Trophoblast cell (in vitro differentiated cells and primary cell): ENCODE measurements at regions not wholly inside any gene's neighbourhood (a gene's known extent, or its start where the extent isn't known, plus 50 kb on each side); places are given as distances from the start of the nearest gene placed in this dataset.
A peak's percentile ranks its signal among the peaks of the same experiment; 100 is the strongest.

Experiments
- DNase-seq, 2 donors: peaks; one replicate each; pipeline ENCODE4 v3.0.0-alpha.2; 2016
- H2AFZ ChIP-seq: 2 replicates; pipeline ENCODE4 v1.6.1; 2013; ENCODE audit warnings: low read length, moderate library complexity, mild to moderate bottlenecking; ENCODE audit not compliant: insufficient read depth, poor library complexity
- H2AK5ac ChIP-seq: 2 replicates; pipeline ENCODE4 v1.6.1; 2013; ENCODE audit warnings: mild to moderate bottlenecking, low read length
- H2BK120ac ChIP-seq: 2 replicates; pipeline ENCODE4 v1.6.1; 2013; ENCODE audit warnings: low read length, mild to moderate bottlenecking, moderate library complexity; ENCODE audit not compliant: insufficient read depth, poor library complexity
- H2BK12ac ChIP-seq: 2 replicates; pipeline ENCODE4 v1.6.1; 2013; ENCODE audit warnings: mild to moderate bottlenecking, low read length, moderate library complexity
- H2BK5ac ChIP-seq: 2 replicates; pipeline ENCODE4 v1.6.1; 2013; ENCODE audit warnings: low read length, low read depth, moderate library complexity, mild to moderate bottlenecking; ENCODE audit not compliant: poor library complexity
- H3K14ac ChIP-seq: 2 replicates; pipeline ENCODE4 v1.6.1; 2013; ENCODE audit warnings: mild to moderate bottlenecking, low read length
- H3K18ac ChIP-seq: 2 replicates; pipeline ENCODE4 v1.6.1; 2013; ENCODE audit warnings: mild to moderate bottlenecking, low read length
- H3K23ac ChIP-seq: 2 replicates; pipeline ENCODE4 v1.6.1; 2013; ENCODE audit warnings: low read length
- H3K27ac ChIP-seq: 2 replicates; pipeline ENCODE4 v1.5.1; 2013; ENCODE audit warnings: low read depth, mild to moderate bottlenecking, inconsistent platforms, low read length, moderate library complexity
- H3K27me3 ChIP-seq: 2 replicates; pipeline ENCODE4 v1.6.1; 2013; ENCODE audit warnings: inconsistent platforms, mild to moderate bottlenecking, low read length, moderate library complexity; ENCODE audit not compliant: insufficient read depth
- H3K36me3 ChIP-seq, 2 experiments: 1 replicate in 1 of 2; 2 replicates in 1 of 2; pipeline ENCODE4 v1.6.1; 2013; ENCODE audit warnings: low read length in 2 of 2, mild to moderate bottlenecking in 2 of 2, moderate library complexity in 1 of 2; ENCODE audit not compliant: insufficient read depth in 2 of 2, control insufficient read depth in 1 of 2
- H3K4ac ChIP-seq: 2 replicates; pipeline ENCODE4 v1.6.1; 2013; ENCODE audit warnings: low read depth, mild to moderate bottlenecking, low read length, moderate library complexity
- H3K4me1 ChIP-seq, 2 experiments: 1 replicate in 1 of 2; 2 replicates in 1 of 2; pipeline ENCODE4 v1.6.1; 2013; ENCODE audit warnings: low read length in 2 of 2, mild to moderate bottlenecking in 2 of 2, moderate library complexity in 1 of 2; ENCODE audit not compliant: insufficient read depth in 2 of 2, control insufficient read depth in 1 of 2
- H3K4me2 ChIP-seq: 2 replicates; pipeline ENCODE4 v1.6.1; 2013; ENCODE audit warnings: inconsistent platforms, mild to moderate bottlenecking, low read length, moderate library complexity
- H3K4me3 ChIP-seq: 2 replicates; pipeline ENCODE4 v1.5.1; 2013; ENCODE audit warnings: mild to moderate bottlenecking, low read depth, low read length, inconsistent platforms
- H3K79me1 ChIP-seq: one replicate; pipeline ENCODE4 v1.6.1; 2013; ENCODE audit warnings: low read length
- H3K79me2 ChIP-seq: 2 replicates; pipeline ENCODE4 v1.6.1; 2013; ENCODE audit warnings: low read length, mild to moderate bottlenecking; ENCODE audit not compliant: control insufficient read depth, insufficient read depth, poor library complexity
- H3K9ac ChIP-seq: 2 replicates; pipeline ENCODE4 v1.6.1; 2013; ENCODE audit warnings: mild to moderate bottlenecking, low read length
- H3K9me3 ChIP-seq: 2 replicates; pipeline ENCODE4 v1.6.1; 2013; ENCODE audit warnings: low read depth, mild to moderate bottlenecking, control low read depth, inconsistent platforms, low read length; ENCODE audit not compliant: insufficient read depth
- H4K12ac ChIP-seq: 2 replicates; pipeline ENCODE4 v1.6.1; 2013; ENCODE audit warnings: low read depth, mild to moderate bottlenecking, low read length, moderate library complexity
- H4K8ac ChIP-seq: 2 replicates; pipeline ENCODE4 v1.6.1; 2013; ENCODE audit warnings: low read depth, mild to moderate bottlenecking, low read length, moderate library complexity
- H4K91ac ChIP-seq: one replicate; pipeline ENCODE4 v1.6.1; 2013; ENCODE audit warnings: low read depth, mild to moderate bottlenecking, low read length, moderate library complexity
- WGBS: extraction: QIAGEN DNeasy Blood & Tissue Kit; methylation state at CpG from one replicate; pipeline ENCODE4 v1.1.7; 2013; ENCODE audit warnings: missing lambda C conversion rate; ENCODE audit not compliant: insufficient read length, insufficient coverage; ENCODE audit errors: extremely low coverage; 5-methylcytosine and 5-hydroxymethylcytosine counted together

DNA sequence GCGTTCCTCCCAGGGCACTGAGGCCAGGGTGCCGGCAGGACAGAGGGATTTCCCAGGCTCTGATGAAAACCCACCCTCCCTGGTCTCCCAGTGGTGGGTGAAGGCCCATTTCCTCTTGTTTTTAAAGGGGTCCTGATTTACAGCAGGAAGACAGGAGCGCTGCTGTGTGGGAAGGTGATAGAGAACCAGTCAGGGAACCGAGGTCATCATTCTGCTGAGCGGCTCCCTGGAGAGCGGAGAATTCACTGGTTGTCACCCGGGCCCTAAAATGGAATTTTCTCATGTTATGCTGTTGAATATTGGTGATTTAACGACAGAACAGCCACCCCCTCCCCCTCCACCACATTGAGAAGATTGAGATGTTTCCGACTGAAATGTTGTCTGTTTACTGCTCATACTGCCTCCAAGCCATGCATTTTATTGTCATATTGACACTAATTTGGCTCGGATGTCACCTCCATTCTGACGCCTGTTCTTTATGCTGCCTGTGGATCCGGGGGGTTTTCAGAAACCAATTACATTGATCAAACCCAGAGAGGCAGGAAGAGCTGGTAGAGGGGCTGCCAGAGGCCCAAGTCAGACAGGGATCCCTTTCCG is 225.2 kb downstream of the GLI2 start:
- no peaks in the 10 kb centered on the region for H3K27me3 ChIP-seq
- H3K4ac ChIP-seq: no peak overlapping the region
- H3K4me2 ChIP-seq: no peak overlapping the region
- no peak overlapping the region for H3K9ac ChIP-seq
- no peaks in the 10 kb centered on the region for H3K36me3 ChIP-seq
- no peak overlapping the region for H4K91ac ChIP-seq
- no peaks in the 10 kb centered on the region for H3K79me1 ChIP-seq
- no peak overlapping the region for H2BK12ac ChIP-seq
- no peak overlapping the region for H3K14ac ChIP-seq
- H4K8ac ChIP-seq: no peak overlapping the region
- H3K79me2 ChIP-seq: no peaks in the 10 kb centered on the region
- peaks cover 3% of the 10 kb centered on the region for H3K9me3 ChIP-seq
- no peak overlapping the region for H2AFZ ChIP-seq
- no peak overlapping the region for H2AK5ac ChIP-seq
- H2BK5ac ChIP-seq: no peak overlapping the region
- H3K18ac ChIP-seq: no peak overlapping the region
- no peak for DNase-seq
- no peak overlapping the region for H3K23ac ChIP-seq
- no peak overlapping the region for H4K12ac ChIP-seq
- no peak overlapping the region for H2BK120ac ChIP-seq
- H3K4me1 ChIP-seq: no peaks in the 10 kb centered on the region
- no peak overlapping the region for H3K27ac ChIP-seq
- no peak overlapping the region for H3K4me3 ChIP-seq
- WGBS: no CpG with 5 or more reads among the region's 13 CpGs

DNA sequence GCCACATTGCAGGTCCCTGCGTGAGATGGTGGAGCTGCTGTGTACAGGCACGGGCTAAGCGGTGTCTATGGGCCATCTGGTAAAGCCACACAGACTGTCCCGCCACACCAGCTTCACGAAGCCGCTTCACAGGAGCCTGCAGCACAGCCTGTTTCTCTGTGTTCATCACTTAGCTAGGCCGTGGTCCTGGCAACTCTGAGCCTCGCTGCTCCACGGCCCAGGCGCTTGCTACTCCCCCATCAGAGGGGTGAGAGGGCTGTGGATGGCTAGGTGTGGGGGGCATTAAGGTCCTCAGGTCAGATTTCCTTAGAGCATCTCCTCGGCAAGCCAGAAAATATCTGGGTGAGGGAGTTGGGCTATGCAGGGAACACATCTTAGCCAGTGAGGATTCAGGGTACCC is 225.7 kb downstream of the GLI2 start:
- Histone ChIP-seq H3K23ac (no peak overlapping the region), H3K4me3 (no peak overlapping the region), H3K4me2 (no peak overlapping the region), H3K79me2 (no peaks in the 10 kb centered on the region), H4K12ac (no peak overlapping the region), H2BK5ac (no peak overlapping the region), H3K36me3 (no peaks in the 10 kb centered on the region), H2AFZ (no peak overlapping the region), H3K27me3 (no peaks in the 10 kb centered on the region), H3K14ac (no peak overlapping the region), H2BK12ac (no peak overlapping the region), H3K4me1 (no peaks in the 10 kb centered on the region), H2BK120ac (no peak overlapping the region), H3K9ac (no peak overlapping the region), H2AK5ac (no peak overlapping the region), H3K18ac (no peak overlapping the region), H3K27ac (no peak overlapping the region), H4K91ac (no peak overlapping the region), H4K8ac (no peak overlapping the region), H3K79me1 (no peaks in the 10 kb centered on the region), H3K4ac (no peak overlapping the region), H3K9me3 (peaks cover 3% of the 10 kb centered on the region)
- no peak for DNase-seq
- WGBS: no CpG with 5 or more reads among the region's 11 CpGs

DNA sequence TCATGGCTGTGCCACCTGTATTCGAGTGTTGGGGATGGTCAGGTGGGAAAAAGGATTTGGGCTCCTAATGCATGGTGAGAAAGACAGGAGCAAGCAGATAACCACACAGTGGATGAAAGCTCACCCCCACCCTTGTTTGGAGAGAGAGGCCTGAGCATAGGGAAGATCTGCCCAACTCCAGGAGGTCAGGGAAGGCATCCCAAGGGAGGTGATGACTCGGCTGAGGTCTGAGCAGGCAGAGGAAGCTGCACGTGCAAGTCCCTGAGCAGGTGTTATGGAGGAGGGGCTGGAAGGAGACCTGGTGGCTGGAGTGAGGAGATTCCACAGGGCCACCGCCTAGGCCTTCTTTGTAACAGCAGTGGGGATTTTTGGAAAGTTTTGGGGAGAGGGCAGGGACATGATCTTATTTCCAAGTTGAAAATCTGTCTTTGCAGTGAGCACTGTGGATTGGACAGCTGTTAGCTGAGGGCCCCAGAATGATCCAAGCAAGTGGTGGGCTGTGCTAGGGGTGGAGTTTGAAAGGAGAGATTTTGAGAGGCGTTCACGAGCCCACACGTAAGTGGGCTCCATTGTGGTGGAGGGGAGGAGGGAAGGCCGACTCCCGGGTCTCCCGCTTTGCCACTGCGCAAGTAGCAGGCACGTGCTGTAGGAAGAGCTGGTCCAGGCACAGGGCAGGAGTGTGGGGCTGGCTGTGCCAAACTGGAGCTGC is 228.5 kb downstream of the GLI2 start:
- WGBS: no CpG with 5 or more reads among the region's 12 CpGs
- H3K27ac ChIP-seq: no peak overlapping the region
- H4K91ac ChIP-seq: peak overlapping the region; percentile 5
- H4K12ac ChIP-seq: no peak overlapping the region
- H2BK12ac ChIP-seq: no peak overlapping the region
- no peak overlapping the region for H2BK120ac ChIP-seq
- no peaks in the 10 kb centered on the region for H3K79me1 ChIP-seq
- no peak overlapping the region for H3K9ac ChIP-seq
- no peak overlapping the region for H3K4me2 ChIP-seq
- H3K79me2 ChIP-seq: no peaks in the 10 kb centered on the region
- no peaks in the 10 kb centered on the region for H3K27me3 ChIP-seq
- H2AFZ ChIP-seq: no peak overlapping the region
- no peaks in the 10 kb centered on the region for H3K4me1 ChIP-seq
- peaks cover 6% of the 10 kb centered on the region for H3K9me3 ChIP-seq
- H3K4me3 ChIP-seq: no peak overlapping the region
- no peak overlapping the region for H4K8ac ChIP-seq
- no peak overlapping the region for H3K14ac ChIP-seq
- DNase-seq: no peak
- H3K4ac ChIP-seq: no peak overlapping the region
- no peak overlapping the region for H2AK5ac ChIP-seq
- no peak overlapping the region for H3K23ac ChIP-seq
- no peak overlapping the region for H3K18ac ChIP-seq
- no peaks in the 10 kb centered on the region for H3K36me3 ChIP-seq
- H2BK5ac ChIP-seq: no peak overlapping the region

DNA sequence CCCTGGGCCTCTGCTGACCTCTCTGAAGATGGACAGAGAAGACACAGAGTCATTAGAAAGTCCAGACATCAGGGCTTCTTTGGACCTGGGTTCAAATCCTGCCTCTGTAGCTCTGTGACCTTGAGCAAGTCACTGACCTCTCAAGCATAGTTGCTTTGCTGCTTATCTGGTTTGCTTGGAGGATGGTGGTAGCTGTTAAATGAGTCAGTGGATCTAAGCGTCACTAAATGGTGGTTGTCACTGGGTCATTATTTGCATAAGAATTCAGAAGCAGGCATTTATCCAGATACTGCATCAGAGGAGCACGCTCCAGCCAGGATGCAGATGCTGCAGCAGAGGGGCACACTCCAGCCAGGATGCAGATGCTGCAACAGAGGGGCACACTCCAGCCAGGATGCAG is 229.2 kb downstream of the GLI2 start:
- Histone ChIP-seq H4K12ac (no peak overlapping the region), H3K4ac (no peak overlapping the region), H3K23ac (no peak overlapping the region), H4K8ac (no peak overlapping the region), H3K18ac (no peak overlapping the region), H3K4me2 (no peak overlapping the region), H3K79me2 (no peaks in the 10 kb centered on the region), H3K79me1 (no peaks in the 10 kb centered on the region), H3K27me3 (no peaks in the 10 kb centered on the region), H4K91ac (peak overlapping the region; percentile 5), H3K4me3 (no peak overlapping the region), H3K9me3 (peaks cover 6% of the 10 kb centered on the region), H2BK5ac (no peak overlapping the region), H2BK120ac (no peak overlapping the region), H3K27ac (no peak overlapping the region), H2BK12ac (no peak overlapping the region), H3K14ac (no peak overlapping the region), H3K9ac (no peak overlapping the region), H2AFZ (no peak overlapping the region), H3K36me3 (no peaks in the 10 kb centered on the region), H2AK5ac (no peak overlapping the region), H3K4me1 (no peaks in the 10 kb centered on the region)
- peak in 1 of 2 donors; percentile 43 for DNase-seq
- WGBS: no CpG with 5 or more reads among the region's 2 CpGs
